D721Med (cell line): ENCODE measurements at regions not wholly inside any gene's neighbourhood (a gene's known extent, or its start where the extent isn't known, plus 50 kb on each side); places are given as distances from the start of the nearest gene placed in this dataset.
"Not testable (repeated sequence)": the region's sequence is repeated elsewhere in the genome, so short reads cannot be mapped to it uniquely, and the experiment has no call there.

Experiments
- DNase-seq: peaks from one replicate; pipeline ENCODE4 v3.0.0; 2011; ENCODE audit warnings: low spot score; ENCODE audit not compliant: insufficient read length
- FAIRE-seq: peaks from 2 replicates; lab custom pipeline; 2011; peaks lifted over from hg19 to GRCh38; lab: Jason Lieb, UNC
- CTCF ChIP-seq: IDR thresholded peaks from 2 replicates; pipeline ENCODE4 v1.5.1; 2012; ENCODE audit warnings: mild to moderate bottlenecking, control low read depth; ENCODE audit not compliant: insufficient read depth; ENCODE audit errors: missing control alignments

- no peak for TF ChIP-seq CTCF
- FAIRE-seq: no peak
- DNase-seq: no peak
Measured at GRCh38 chr7:80302078-80302477, 167.4 kb downstream of the GNAI1 start.

- DNase-seq (no peak), FAIRE-seq (no peak)
- TF ChIP-seq CTCF: no peak
Measured at GRCh38 chr7:80298201-80298600, 163.6 kb downstream of the GNAI1 start.

- TF ChIP-seq CTCF: no peak
- FAIRE-seq: no peak
- DNase-seq: no peak
Measured at GRCh38 chr7:80294346-80294745, 159.7 kb downstream of the GNAI1 start.

- not testable (repeated sequence) for DNase-seq, FAIRE-seq
Measured at GRCh38 chr7:80292634-80293033, 158.0 kb downstream of the GNAI1 start.

GRCh38 chr7:80288175-80289122 is 153.8 kb downstream of the GNAI1 start:
- FAIRE-seq (no peak), DNase-seq (no peak)
- peak; percentile 45 for TF ChIP-seq CTCF

- DNase-seq: no peak
- no peak for TF ChIP-seq CTCF
- FAIRE-seq: no peak
Measured at GRCh38 chr7:80287400-80288174, 153.0 kb downstream of the GNAI1 start.

- DNase-seq (no peak), FAIRE-seq (no peak)
- TF ChIP-seq CTCF: no peak
Measured at GRCh38 chr7:80286611-80287010, 152.0 kb downstream of the GNAI1 start.
